ENCODE measurements at regions not wholly inside any gene's neighbourhood (a gene's known extent, or its start where the extent isn't known, plus 50 kb on each side); places are given as distances from the start of the nearest gene placed in this dataset.

DNA sequence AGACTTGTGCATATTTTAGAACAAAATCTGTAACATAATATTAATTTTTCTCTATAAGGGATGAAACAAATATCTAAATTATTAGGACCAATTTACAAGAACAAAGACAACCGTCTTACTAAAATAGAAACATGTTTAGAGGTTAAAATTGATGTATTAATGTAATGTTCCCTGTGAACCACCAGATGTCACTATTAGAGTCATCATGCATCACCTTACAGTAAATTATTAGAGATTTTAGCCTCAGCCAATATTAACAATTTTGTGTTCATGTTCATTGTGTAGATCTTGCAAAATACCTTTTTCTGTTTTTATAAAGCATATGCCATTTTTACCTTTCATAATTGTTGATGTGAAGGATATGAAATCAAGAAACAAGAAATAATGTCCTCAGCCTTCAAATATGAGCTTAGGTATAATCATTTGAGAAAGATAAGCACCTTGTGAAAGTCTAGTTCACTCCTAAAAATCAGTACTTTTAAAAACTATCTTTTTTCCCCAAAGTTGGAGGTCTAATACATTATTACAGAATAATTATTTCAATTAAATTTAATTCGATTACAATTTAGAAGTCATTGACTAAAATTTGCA, 344.3 kb upstream of the KCNH7 start:
- no peak overlapping the region for H3K4me3 ChIP-seq (ENCODE audit: low read length)
- TF ChIP-seq, protein P1, sequence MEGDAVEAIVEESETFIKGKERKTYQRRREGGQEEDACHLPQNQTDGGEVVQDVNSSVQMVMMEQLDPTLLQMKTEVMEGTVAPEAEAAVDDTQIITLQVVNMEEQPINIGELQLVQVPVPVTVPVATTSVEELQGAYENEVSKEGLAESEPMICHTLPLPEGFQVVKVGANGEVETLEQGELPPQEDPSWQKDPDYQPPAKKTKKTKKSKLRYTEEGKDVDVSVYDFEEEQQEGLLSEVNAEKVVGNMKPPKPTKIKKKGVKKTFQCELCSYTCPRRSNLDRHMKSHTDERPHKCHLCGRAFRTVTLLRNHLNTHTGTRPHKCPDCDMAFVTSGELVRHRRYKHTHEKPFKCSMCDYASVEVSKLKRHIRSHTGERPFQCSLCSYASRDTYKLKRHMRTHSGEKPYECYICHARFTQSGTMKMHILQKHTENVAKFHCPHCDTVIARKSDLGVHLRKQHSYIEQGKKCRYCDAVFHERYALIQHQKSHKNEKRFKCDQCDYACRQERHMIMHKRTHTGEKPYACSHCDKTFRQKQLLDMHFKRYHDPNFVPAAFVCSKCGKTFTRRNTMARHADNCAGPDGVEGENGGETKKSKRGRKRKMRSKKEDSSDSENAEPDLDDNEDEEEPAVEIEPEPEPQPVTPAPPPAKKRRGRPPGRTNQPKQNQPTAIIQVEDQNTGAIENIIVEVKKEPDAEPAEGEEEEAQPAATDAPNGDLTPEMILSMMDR (conservative IDR thresholded peaks at IDR 0.05), result peak; percentile 79
- Mint-ChIP-seq H3K4me1 (peaks cover 11% of the 10 kb centered on the region), H3K9me3 (no peaks in the 10 kb centered on the region), H3K36me3 (ENCODE audit: low read depth) (no peaks in the 10 kb centered on the region), H3K27ac (no peak overlapping the region), H3K4me3 (no peak overlapping the region), H3K27me3 (ENCODE audit: insufficient read depth) (no peaks in the 10 kb centered on the region)
- H3K4me1 ChIP-seq (ENCODE audit: control insufficient read depth, insufficient read depth, low read length), result no peaks in the 10 kb centered on the region
- no peaks in the 10 kb centered on the region for H3K27me3 ChIP-seq (ENCODE audit: control insufficient read depth, insufficient read depth, low read length, poor library complexity, severe bottlenecking)
- H3K9ac ChIP-seq (ENCODE audit: extremely low read depth, low read length, poor library complexity, severe bottlenecking), result no peak overlapping the region
- H3K27ac ChIP-seq (ENCODE audit: low read depth, low read length), result no peak overlapping the region
- 86% methylated on average over 1 of the region's 2 CpGs; no CpG with 5 or more reads in 1 of the 2 experiments for WGBS, 2 experiments (ENCODE audit: insufficient coverage in 1 of 2, insufficient read length in 1 of 2)
- H3K9me3 ChIP-seq (ENCODE audit: control insufficient read depth, low read length), result no peaks in the 10 kb centered on the region
- no peaks in the 10 kb centered on the region for H3K36me3 ChIP-seq (ENCODE audit: control insufficient read depth, insufficient read depth, low read length)
- DNase-seq, result no peak

DNA sequence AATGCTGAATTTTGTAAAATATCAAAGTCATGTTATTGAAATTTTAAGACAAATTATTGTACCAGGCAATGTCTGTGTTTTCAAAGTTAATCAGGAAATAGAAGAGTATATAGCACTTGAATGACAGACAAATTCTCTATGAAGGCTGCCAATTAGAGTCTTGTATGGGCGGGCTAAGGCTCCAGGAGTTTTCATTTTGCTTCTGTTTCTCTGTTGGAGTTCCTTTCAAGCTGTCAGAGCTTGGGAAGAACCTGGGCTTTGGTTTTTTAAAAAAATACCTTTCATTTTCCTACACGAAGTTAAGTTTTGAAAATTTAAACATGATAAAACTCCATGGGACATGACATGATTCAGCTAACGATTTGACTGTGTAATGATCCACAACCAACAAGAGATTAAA, 339.0 kb upstream of the KCNH7 start:
- peaks cover 5% of the 10 kb centered on the region for H3K4me1 Mint-ChIP-seq
- Histone ChIP-seq H3K27me3 (ENCODE audit: control insufficient read depth, insufficient read depth, low read length, poor library complexity, severe bottlenecking) (no peaks in the 10 kb centered on the region), H3K4me1 (ENCODE audit: control insufficient read depth, insufficient read depth, low read length) (no peaks in the 10 kb centered on the region), H3K36me3 (ENCODE audit: control insufficient read depth, insufficient read depth, low read length) (no peaks in the 10 kb centered on the region), H3K4me3 (ENCODE audit: low read length) (no peak overlapping the region), H3K9ac (ENCODE audit: extremely low read depth, low read length, poor library complexity, severe bottlenecking) (no peak overlapping the region), H3K27ac (ENCODE audit: low read depth, low read length) (no peak overlapping the region), H3K9me3 (ENCODE audit: control insufficient read depth, low read length) (no peaks in the 10 kb centered on the region)
- peaks cover 11% of the 10 kb centered on the region for H3K27me3 Mint-ChIP-seq (ENCODE audit: insufficient read depth)
- TF ChIP-seq, protein P1 (conservative IDR thresholded peaks at IDR 0.05), result no peak
- no peak for DNase-seq
- 87 to 90% methylated on average over 2 to 3 of the region's 3 CpGs for WGBS, 2 experiments (ENCODE audit: insufficient coverage in 1 of 2, insufficient read length in 1 of 2)
- no peaks in the 10 kb centered on the region for H3K9me3 Mint-ChIP-seq
- H3K27ac Mint-ChIP-seq, result no peak overlapping the region
- no peaks in the 10 kb centered on the region for H3K36me3 Mint-ChIP-seq (ENCODE audit: low read depth)
- no peak overlapping the region for H3K4me3 Mint-ChIP-seq

DNA sequence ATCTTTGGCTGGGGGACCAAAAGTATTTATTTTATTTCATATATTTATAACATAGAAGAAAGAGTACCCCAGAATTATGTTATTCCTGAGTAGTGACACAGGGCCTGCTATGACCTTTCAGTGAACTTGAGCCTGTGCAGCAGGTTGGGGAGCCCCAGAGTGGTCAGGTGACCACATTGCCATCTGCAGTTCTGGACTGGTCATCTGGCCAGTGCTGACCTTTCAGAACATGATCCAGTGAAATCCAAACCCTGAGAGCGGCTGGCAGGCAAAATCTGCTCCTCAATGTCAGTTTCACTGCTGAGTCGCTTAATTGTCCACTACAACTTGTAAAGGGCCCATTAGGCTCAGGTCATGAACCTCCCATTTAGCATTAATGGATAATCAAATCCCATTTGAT, 336.7 kb upstream of the KCNH7 start:
- no peaks in the 10 kb centered on the region for H3K9me3 ChIP-seq (ENCODE audit: control insufficient read depth, low read length)
- H3K4me1 Mint-ChIP-seq, result peaks cover 8% of the 10 kb centered on the region

More for the DNA sequence above, 336.7 kb upstream of the KCNH7 start:
- no peak overlapping the region for H3K27ac ChIP-seq (ENCODE audit: low read depth, low read length)
- no peak for DNase-seq
- no peaks in the 10 kb centered on the region for H3K36me3 ChIP-seq (ENCODE audit: control insufficient read depth, insufficient read depth, low read length)
- TF ChIP-seq, protein P1 (conservative IDR thresholded peaks at IDR 0.05), result no peak
- WGBS, 2 experiments (ENCODE audit: insufficient coverage in 1 of 2, insufficient read length in 1 of 2), result 87 to 88% methylated on average over 2 of the region's 2 CpGs
- Mint-ChIP-seq H3K4me3 (no peak overlapping the region), H3K27ac (no peak overlapping the region), H3K27me3 (ENCODE audit: insufficient read depth) (peaks cover 17% of the 10 kb centered on the region), H3K36me3 (ENCODE audit: low read depth) (no peaks in the 10 kb centered on the region), H3K9me3 (no peaks in the 10 kb centered on the region)
- H3K4me3 ChIP-seq (ENCODE audit: low read length), result no peak overlapping the region
- no peak overlapping the region for H3K9ac ChIP-seq (ENCODE audit: extremely low read depth, low read length, poor library complexity, severe bottlenecking)
- no peaks in the 10 kb centered on the region for H3K27me3 ChIP-seq (ENCODE audit: control insufficient read depth, insufficient read depth, low read length, poor library complexity, severe bottlenecking)
- H3K4me1 ChIP-seq (ENCODE audit: control insufficient read depth, insufficient read depth, low read length), result no peaks in the 10 kb centered on the region

Measured in endodermal cell (in vitro differentiated cells).